A549 (cell line): ENCODE measurements at regions not wholly inside any gene's neighbourhood (a gene's known extent, or its start where the extent isn't known, plus 50 kb on each side); places are given as distances from the start of the nearest gene placed in this dataset.

Source experiments
- ATAC-seq, 2 experiments: fragments of 200-7000 bp in 1 of 2; fragments of >200 bp in 1 of 2; cut with Nextera tagmentation in 1 of 2; cut with Tn5 transposase in 1 of 2; 3 replicates each; pipeline versions ENCODE4 v1.8.0 to v1.9.1; 2018 to 2020; ENCODE audit warnings: mild to moderate bottlenecking in 1 of 2, moderate library complexity in 1 of 2
- CTCF ChIA-PET: fragments of 300-600 bp; sonication (Branson Sonifier 250); formaldehyde crosslinking; extraction: SDS; loops from one replicate; lab custom pipeline; 2021; ENCODE audit warnings: antibody characterized with exemption, inconsistent platforms; lab: Yijun Ruan, JAX
- POLR2A ChIA-PET: fragments of 350-600 bp; formaldehyde crosslinking; extraction: SDS; loops from one replicate; lab custom pipeline; 2021; ENCODE audit warnings: antibody characterized with exemption, inconsistent platforms; lab: Yijun Ruan, JAX
- DNase-seq, 2 experiments: peaks; one replicate each; pipeline versions ENCODE4 v3.0.0 to v3.0.0-alpha.2; 2011 to 2016; ENCODE audit warnings: low read depth in 1 of 2, low spot score in 1 of 2
- FAIRE-seq: peaks from 2 replicates; lab custom pipeline; 2011; peaks lifted over from hg19 to GRCh38; lab: Jason Lieb, UNC
- H3K27ac ChIP-seq, 2 experiments: fragments of >200 bp; sonication (Bioruptor Twin); formaldehyde crosslinking; 3 replicates each; pipeline ENCODE4 v1.5.1; 2016 to 2017
- H3K4me1 ChIP-seq: fragments of >200 bp; sonication (Bioruptor Twin); formaldehyde crosslinking; 3 replicates; pipeline ENCODE4 v1.6.1; 2016
- H3K4me2 ChIP-seq: fragments of >200 bp; sonication (Bioruptor Twin); formaldehyde crosslinking; 3 replicates; pipeline ENCODE4 v1.6.1; 2016
- H3K4me3 ChIP-seq: fragments of >200 bp; sonication (Bioruptor Twin); formaldehyde crosslinking; 3 replicates; pipeline ENCODE4 v1.5.1; 2016
- H3K9me3 ChIP-seq: fragments of >200 bp; sonication (Bioruptor Twin); formaldehyde crosslinking; 3 replicates; pipeline ENCODE4 v1.6.1; 2016
- ATOH8 ChIP-seq: fragments of 250-450 bp; sonication (Bioruptor Pico); IDR thresholded peaks from 2 replicates; pipeline ENCODE4 v1.5.0; 2020; ENCODE audit warnings: low read depth, mild to moderate bottlenecking, moderate library complexity
- CBX8 ChIP-seq: fragments of 200-600 bp; sonication (generic); IDR thresholded peaks from 2 replicates; pipeline ENCODE4 v1.6.1; 2016
- CEBPB ChIP-seq, 2 experiments: fragments of >200 bp in 1 of 2; sonication (Bioruptor Twin) in 1 of 2; formaldehyde crosslinking in 1 of 2; IDR thresholded peaks; 2 replicates each; pipeline ENCODE4 v1.6.1; 2012 to 2016
- CHD4 ChIP-seq: fragments of 200-600 bp; sonication (generic); IDR thresholded peaks from 2 replicates; pipeline ENCODE4 v1.6.1; 2016; ENCODE audit warnings: antibody characterized with exemption, mild to moderate bottlenecking, borderline replicate concordance
- EHF ChIP-seq: fragments of 250-450 bp; sonication (Bioruptor Pico); IDR thresholded peaks from 2 replicates; pipeline ENCODE4 v1.5.0; 2020; ENCODE audit warnings: mild to moderate bottlenecking
- EHMT2 ChIP-seq: fragments of 200-600 bp; sonication (generic); IDR thresholded peaks from 2 replicates; pipeline ENCODE4 v1.6.1; 2016; ENCODE audit warnings: antibody characterized with exemption, low read depth, mild to moderate bottlenecking, moderate library complexity
- FOSB ChIP-seq: fragments of 250-450 bp; sonication (Bioruptor Pico); IDR thresholded peaks from 2 replicates; pipeline ENCODE4 v1.5.0; 2020; ENCODE audit warnings: mild to moderate bottlenecking, moderate library complexity
- FOXS1 ChIP-seq: fragments of 250-450 bp; sonication (Bioruptor Pico); IDR thresholded peaks from 2 replicates; pipeline ENCODE4 v1.5.0; 2020; ENCODE audit warnings: mild to moderate bottlenecking, moderate library complexity
- HDAC2 ChIP-seq: fragments of 200-600 bp; sonication (generic); IDR thresholded peaks from 2 replicates; pipeline ENCODE4 v1.6.1; 2016
- HEYL ChIP-seq: fragments of 250-450 bp; sonication (Bioruptor Pico); IDR thresholded peaks from 2 replicates; pipeline ENCODE4 v1.8.0; 2021; ENCODE audit warnings: mild to moderate bottlenecking, moderate library complexity
- HOXA7 ChIP-seq: fragments of 250-450 bp; sonication (Bioruptor Pico); IDR thresholded peaks from 2 replicates; pipeline ENCODE4 v1.5.0; 2020; ENCODE audit warnings: mild to moderate bottlenecking, moderate library complexity
- JUNB ChIP-seq: fragments of >200 bp; sonication (Bioruptor Twin); formaldehyde crosslinking; IDR thresholded peaks from 2 replicates; pipeline ENCODE4 v1.6.1; 2016
- KDM1A ChIP-seq: fragments of 200-600 bp; sonication (generic); IDR thresholded peaks from 2 replicates; pipeline ENCODE4 v1.6.1; 2016; ENCODE audit warnings: low read depth, mild to moderate bottlenecking
- MAZ ChIP-seq: fragments of 150-350 bp; IDR thresholded peaks from 2 replicates; pipeline ENCODE4 v1.6.1; 2014; ENCODE audit warnings: antibody characterized with exemption, low read depth, low read length, borderline replicate concordance
- MYC ChIP-seq: IDR thresholded peaks from 2 replicates; pipeline ENCODE4 v1.6.1; 2012; ENCODE audit warnings: mild to moderate bottlenecking, inconsistent platforms, low read length, improper control_type of control experiment, borderline replicate concordance
- PHF8 ChIP-seq: fragments of 200-600 bp; sonication (generic); IDR thresholded peaks from 2 replicates; pipeline ENCODE4 v1.6.1; 2016; ENCODE audit warnings: low read depth, mild to moderate bottlenecking, antibody characterized with exemption, moderate library complexity, borderline replicate concordance
- POLR2AphosphoS2 ChIP-seq: conservative IDR thresholded peaks from 2 replicates; pipeline ENCODE4 v1.6.1; 2012; ENCODE audit warnings: low read length, improper control_type of control experiment, inconsistent platforms
- RCOR1 ChIP-seq: fragments of 150-350 bp; IDR thresholded peaks from 2 replicates; pipeline ENCODE4 v1.6.1; 2014; ENCODE audit warnings: antibody characterized with exemption, low read length, low read depth
- SREBF2 ChIP-seq: fragments of 450-650 bp; IDR thresholded peaks from 2 replicates; pipeline ENCODE4 v1.6.1; 2014; ENCODE audit warnings: mild to moderate bottlenecking, moderate library complexity
- TFCP2L1 ChIP-seq: fragments of 250-450 bp; sonication (Bioruptor Pico); IDR thresholded peaks from 2 replicates; pipeline ENCODE4 v1.5.0; 2021; ENCODE audit warnings: mild to moderate bottlenecking
- ZFP36 ChIP-seq: fragments of 450-650 bp; IDR thresholded peaks from 2 replicates; pipeline ENCODE4 v1.6.1; 2014; ENCODE audit warnings: borderline replicate concordance; ENCODE audit not compliant: partially characterized antibody
- ZNF302 ChIP-seq: fragments of 250-450 bp; sonication (Bioruptor Pico); IDR thresholded peaks from 2 replicates; pipeline ENCODE4 v1.9.0; 2021; ENCODE audit warnings: inconsistent platforms, mild to moderate bottlenecking, moderate library complexity
- ZSCAN20 ChIP-seq: fragments of 250-450 bp; sonication (Bioruptor Pico); IDR thresholded peaks from 2 replicates; pipeline ENCODE4 v1.8.0; 2022; ENCODE audit warnings: mild to moderate bottlenecking, moderate library complexity
- WGBS: methylation state at CpG from one replicate; pipeline ENCODE4 v1.1.6; 2017; ENCODE audit errors: missing lambda C conversion rate; 5-methylcytosine and 5-hydroxymethylcytosine counted together
- TF ChIP-seq, protein P1 (sequence below): IDR thresholded peaks from 2 replicates; pipeline ENCODE4 v1.6.1; 2012

DNA sequence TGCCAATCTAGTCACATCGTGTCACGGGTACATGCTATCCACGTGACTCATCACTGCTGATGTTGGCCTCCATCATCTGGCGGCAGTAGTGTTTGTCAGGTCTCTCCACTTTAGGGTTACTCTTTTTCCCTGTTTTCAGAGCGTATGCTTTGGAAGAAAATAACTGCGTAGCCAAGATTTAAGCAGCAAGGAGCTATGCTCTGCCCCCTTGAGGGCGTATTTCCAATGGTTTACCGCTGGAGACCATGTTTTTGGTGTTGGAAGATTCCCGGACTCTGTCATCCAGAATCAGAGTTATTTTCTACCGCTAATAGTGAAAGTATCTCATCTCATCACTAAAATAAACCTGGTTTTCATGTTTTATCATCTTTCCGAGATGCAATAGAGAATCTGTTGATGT lies 306.5 kb downstream of the C6orf118 start:
- no peak for DNase-seq
- no peaks in the 10 kb centered on the region for H3K9me3 ChIP-seq
- FAIRE-seq, result no peak
- WGBS, result 43% methylated on average over 11 of the region's 11 CpGs
- H3K4me2 ChIP-seq, result no peak overlapping the region
- CTCF ChIA-PET, result no interaction called here
- no peak for ATAC-seq
- no peak overlapping the region for H3K27ac ChIP-seq
- POLR2A ChIA-PET, result no interaction called here
- H3K4me3 ChIP-seq, result no peak overlapping the region
- TF ChIP-seq TFCP2L1 (CRISPR knock-in tag), result no peak
- TF ChIP-seq, all 56 proteins: peak for 0
- H3K4me1 ChIP-seq, result no peaks in the 10 kb centered on the region

DNA sequence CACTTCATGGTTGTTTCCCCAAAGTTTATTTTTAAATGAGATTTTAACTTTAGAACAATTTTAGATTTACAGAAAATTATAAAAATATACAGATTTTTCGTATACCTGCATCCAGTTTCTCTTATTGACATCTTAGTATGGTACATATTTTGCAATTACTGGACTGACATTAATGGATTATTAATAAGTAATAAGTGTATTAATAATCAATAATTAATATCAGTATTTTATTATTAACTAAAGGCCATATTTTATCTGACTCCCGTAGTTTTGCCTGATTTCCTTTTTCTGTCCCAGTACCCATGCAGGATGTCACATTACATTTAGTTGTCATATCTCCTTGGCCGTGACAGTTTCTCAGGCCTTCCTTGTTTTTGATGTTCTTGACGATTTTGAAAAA lies 307.0 kb downstream of the C6orf118 start:
- FAIRE-seq (no peak), ATAC-seq (no peak), DNase-seq (no peak)
- ChIA-PET CTCF (no interaction called here), POLR2A (no interaction called here)
- H3K4me2 ChIP-seq, result no peak overlapping the region
- H3K4me1 ChIP-seq, result no peaks in the 10 kb centered on the region
- TF ChIP-seq MYC, result no peak
- no peak for TF ChIP-seq FOXS1
- no peak for TF ChIP-seq HEYL
- TF ChIP-seq CEBPB (IDR thresholded peaks at IDR 0.05), result no peak
- TF ChIP-seq KDM1A, result no peak
- no peak for TF ChIP-seq MAZ
- TF ChIP-seq HDAC2, result no peak
- no peak for TF ChIP-seq HOXA7 (CRISPR knock-in tag)
- TF ChIP-seq POLR2AphosphoS2, result no peak
- no peak for TF ChIP-seq ZSCAN20
- TF ChIP-seq RCOR1, result no peak
- TF ChIP-seq JUNB, result no peak
- no peak for TF ChIP-seq TFCP2L1 (CRISPR knock-in tag)
- no peak for TF ChIP-seq ZNF302 (CRISPR knock-in tag)
- no peak overlapping the region for H3K27ac ChIP-seq
- H3K4me3 ChIP-seq, result no peak overlapping the region
- 32% methylated on average over 4 of the region's 4 CpGs for WGBS
- H3K9me3 ChIP-seq, result no peaks in the 10 kb centered on the region

DNA sequence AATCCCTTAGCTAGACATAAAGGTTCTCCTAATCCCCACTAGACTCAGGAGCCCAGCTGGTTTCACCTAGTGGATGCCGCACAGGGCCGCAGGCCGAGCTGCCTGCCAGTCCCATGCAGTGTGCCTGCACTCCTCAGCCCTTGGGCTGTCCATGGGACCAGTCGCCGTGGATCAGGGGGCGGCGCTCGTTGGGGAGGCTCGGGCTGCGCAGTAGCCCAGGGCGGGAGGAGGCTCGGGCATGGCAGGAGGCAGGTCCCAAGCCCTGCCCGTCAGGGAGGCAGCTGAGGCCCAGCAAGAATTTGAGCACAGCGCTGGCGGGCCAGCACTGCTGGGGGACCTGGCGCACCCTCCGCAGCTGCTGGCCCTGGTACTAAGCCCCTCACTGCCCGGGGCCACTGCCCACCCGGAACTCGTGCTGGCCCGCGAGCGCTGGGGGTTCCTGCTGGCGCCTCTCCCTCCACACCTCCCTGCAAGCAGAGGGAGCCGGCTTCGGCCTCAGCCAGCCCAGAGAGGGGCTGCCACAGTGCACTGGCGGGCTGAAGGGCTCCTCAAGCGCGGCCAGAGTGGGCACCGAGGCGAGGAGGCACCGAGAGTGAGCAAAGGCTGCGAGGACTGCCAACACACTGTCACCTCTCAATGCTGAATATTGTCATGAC lies 307.8 kb downstream of the C6orf118 start:
- WGBS, result no CpG with 5 or more reads among the region's 33 CpGs
- ATAC-seq (no peak), DNase-seq (no peak), FAIRE-seq (no peak)
- POLR2A ChIA-PET, result no interaction called here
- Histone ChIP-seq H3K9me3 (no peaks in the 10 kb centered on the region), H3K4me2 (no peak overlapping the region), H3K4me1 (no peaks in the 10 kb centered on the region), H3K27ac (no peak overlapping the region), H3K4me3 (no peak overlapping the region)
- CTCF ChIA-PET, result no interaction called here
- TF ChIP-seq RCOR1 (no peak), FOSB (CRISPR knock-in tag) (no peak), TFCP2L1 (CRISPR knock-in tag) (no peak), EHF (no peak), PHF8 (no peak), POLR2AphosphoS2 (no peak), EHMT2 (no peak), CBX8 (no peak), MAZ (no peak), ZFP36 (no peak), ZNF302 (CRISPR knock-in tag) (no peak), ATOH8 (CRISPR knock-in tag) (no peak), SREBF2 (no peak), CHD4 (no peak), HDAC2 (no peak), JUNB (no peak)
- TF ChIP-seq, protein P1, sequence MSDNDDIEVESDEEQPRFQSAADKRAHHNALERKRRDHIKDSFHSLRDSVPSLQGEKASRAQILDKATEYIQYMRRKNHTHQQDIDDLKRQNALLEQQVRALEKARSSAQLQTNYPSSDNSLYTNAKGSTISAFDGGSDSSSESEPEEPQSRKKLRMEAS, result no peak
